ENCODE measurements at regions not wholly inside any gene's neighbourhood (a gene's known extent, or its start where the extent isn't known, plus 50 kb on each side); places are given as distances from the start of the nearest gene placed in this dataset.

GRCh38 chr5:17697671-17698070, 63.4 kb downstream of the TAF11L14 start:
- TF ChIP-seq CTCF (IDR thresholded peaks at IDR 0.05; ENCODE audit: insufficient read depth, low read length) (no peak), GABPA (IDR thresholded peaks at IDR 0.05; ENCODE audit: low read depth) (no peak), POLR2AphosphoS5 (IDR thresholded peaks at IDR 0.05; ENCODE audit: low read depth) (no peak), REST (IDR thresholded peaks at IDR 0.05; ENCODE audit: insufficient replicate concordance, low read depth) (no peak)

Measured in HL-60 (cell line).